OCI-LY7 (cell line): ENCODE measurements at regions not wholly inside any gene's neighbourhood (a gene's known extent, or its start where the extent isn't known, plus 50 kb on each side); places are given as distances from the start of the nearest gene placed in this dataset.

ENCODE experiments used
- BruUV-seq: library from RNA; stranded (reverse); fragments of 400-500 nt; replicated peaks from 2 replicates; lab custom pipeline; 2021; lab: Mats Ljungman, UMichigan
- CTCF ChIA-PET: fragments of 300-600 bp; sonication (Branson Sonifier 250); formaldehyde crosslinking; loops from one replicate; lab custom pipeline; 2022; ENCODE audit warnings: antibody characterized with exemption; ENCODE audit not compliant: unreplicated experiment; lab: Charles Lee
- POLR2A ChIA-PET: fragments of 300-600 bp; sonication (Branson Sonifier 250); formaldehyde crosslinking; loops from one replicate; lab custom pipeline; 2022; ENCODE audit warnings: antibody characterized with exemption; lab: Charles Lee
- DNase-seq: peaks from one replicate; pipeline ENCODE4 v3.0.0-alpha.2; 2015; ENCODE audit warnings: low spot score
- H2AFZ ChIP-seq: fragments of 200-600 bp; sonication (generic), shearing (Covaris generic); 2 replicates; pipeline ENCODE4 v1.6.1; 2014; ENCODE audit warnings: mild to moderate bottlenecking, antibody characterized with exemption, low read length, moderate library complexity
- H3K27ac ChIP-seq: fragments of 200-600 bp; sonication (generic); 2 replicates; pipeline ENCODE4 v1.5.1; 2014; ENCODE audit warnings: mixed run types, low read depth, mild to moderate bottlenecking, moderate library complexity, low read length, inconsistent platforms; ENCODE audit not compliant: poor library complexity, severe bottlenecking
- H3K36me3 ChIP-seq: fragments of 200-600 bp; sonication (generic); 2 replicates; pipeline ENCODE4 v1.6.1; 2014; ENCODE audit warnings: mild to moderate bottlenecking, antibody characterized with exemption, low read length, moderate library complexity, mixed read lengths; ENCODE audit not compliant: insufficient read depth
- H3K4me1 ChIP-seq: fragments of 200-600 bp; sonication (generic); 2 replicates; pipeline ENCODE4 v1.5.1; 2014; ENCODE audit warnings: mild to moderate bottlenecking, low read length; ENCODE audit not compliant: insufficient read depth, poor library complexity, severe bottlenecking
- H3K4me2 ChIP-seq: fragments of 200-600 bp; sonication (generic); 2 replicates; pipeline ENCODE4 v1.6.1; 2014; ENCODE audit warnings: mild to moderate bottlenecking, low read length
- H3K4me3 ChIP-seq: fragments of 200-600 bp; sonication (generic); 2 replicates; pipeline ENCODE4 v1.5.1; 2014; ENCODE audit warnings: mild to moderate bottlenecking, low read depth, low read length; ENCODE audit not compliant: poor library complexity, severe bottlenecking
- H3K79me2 ChIP-seq: fragments of 200-600 bp; sonication (generic); 2 replicates; pipeline ENCODE4 v1.6.1; 2016; ENCODE audit warnings: low read depth, mild to moderate bottlenecking, low read length, moderate library complexity, mixed read lengths; ENCODE audit not compliant: insufficient read depth
- H3K9me2 ChIP-seq: fragments of 200-600 bp; sonication (generic); 2 replicates; pipeline ENCODE4 v1.6.1; 2016; ENCODE audit warnings: mild to moderate bottlenecking, low read length, mixed read lengths; ENCODE audit not compliant: insufficient read depth
- H3K9me3 ChIP-seq: fragments of 200-600 bp; sonication (generic); 2 replicates; pipeline ENCODE4 v1.6.1; 2014; ENCODE audit warnings: mild to moderate bottlenecking, mixed run types, low read length, mixed read lengths
- H4K20me1 ChIP-seq: fragments of 200-600 bp; sonication (generic); 2 replicates; pipeline ENCODE4 v1.6.1; 2014; ENCODE audit warnings: mild to moderate bottlenecking, antibody characterized with exemption, low read length, moderate library complexity, mixed read lengths; ENCODE audit not compliant: insufficient read depth
- EZH2phosphoT487 ChIP-seq: fragments of 200-600 bp; sonication (generic); IDR thresholded peaks from 2 replicates; pipeline ENCODE4 v1.6.1; 2018; ENCODE audit warnings: low read depth, borderline replicate concordance, mild to moderate bottlenecking, mixed run types, antibody characterized with exemption, low read length, moderate library complexity, mixed read lengths
- intact Hi-C: fragments of 100-400 bp; cut with micrococcal nuclease; formaldehyde crosslinking; loops from one replicate; pipeline ENCODE4 v1.10.0; 2022; ENCODE audit not compliant: unreplicated experiment
- TF ChIP-seq, protein P1 (sequence below): fragments of 200-600 bp; sonication (generic); conservative IDR thresholded peaks from 2 replicates; pipeline ENCODE4 v1.5.1; 2014; ENCODE audit warnings: mild to moderate bottlenecking, antibody characterized with exemption, low read length, moderate library complexity, mixed read lengths

DNA sequence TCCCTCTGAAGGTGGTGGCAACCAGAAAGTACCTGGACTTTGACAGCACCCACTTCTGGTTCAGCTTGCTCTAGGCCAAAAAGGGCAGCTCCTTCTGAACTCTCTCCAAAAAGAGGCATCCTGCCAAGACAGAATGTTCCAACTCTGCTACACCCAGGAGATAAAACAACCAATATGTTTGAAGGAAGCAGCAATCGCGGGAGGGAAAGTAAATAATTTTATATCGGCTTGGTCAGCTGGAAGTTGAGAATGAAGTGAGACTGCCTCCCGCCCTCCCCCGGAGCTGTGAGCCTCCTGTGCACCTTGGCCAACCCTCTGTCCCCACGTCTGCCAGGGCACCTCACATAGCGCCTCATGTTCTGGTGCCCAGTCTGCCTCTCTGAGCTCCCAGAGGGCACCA lies 130.3 kb upstream of the ATP1A1 start:
- H3K79me2 ChIP-seq = no peaks in the 10 kb centered on the region
- POLR2A ChIA-PET = interaction anchor here (0.7 to 0.9 kb wide), 3 partner anchors 8 to 12 kb away, joined by 3 to 4 read pairs (median 3); no protein-coding TSS in a partner anchor

DNA sequence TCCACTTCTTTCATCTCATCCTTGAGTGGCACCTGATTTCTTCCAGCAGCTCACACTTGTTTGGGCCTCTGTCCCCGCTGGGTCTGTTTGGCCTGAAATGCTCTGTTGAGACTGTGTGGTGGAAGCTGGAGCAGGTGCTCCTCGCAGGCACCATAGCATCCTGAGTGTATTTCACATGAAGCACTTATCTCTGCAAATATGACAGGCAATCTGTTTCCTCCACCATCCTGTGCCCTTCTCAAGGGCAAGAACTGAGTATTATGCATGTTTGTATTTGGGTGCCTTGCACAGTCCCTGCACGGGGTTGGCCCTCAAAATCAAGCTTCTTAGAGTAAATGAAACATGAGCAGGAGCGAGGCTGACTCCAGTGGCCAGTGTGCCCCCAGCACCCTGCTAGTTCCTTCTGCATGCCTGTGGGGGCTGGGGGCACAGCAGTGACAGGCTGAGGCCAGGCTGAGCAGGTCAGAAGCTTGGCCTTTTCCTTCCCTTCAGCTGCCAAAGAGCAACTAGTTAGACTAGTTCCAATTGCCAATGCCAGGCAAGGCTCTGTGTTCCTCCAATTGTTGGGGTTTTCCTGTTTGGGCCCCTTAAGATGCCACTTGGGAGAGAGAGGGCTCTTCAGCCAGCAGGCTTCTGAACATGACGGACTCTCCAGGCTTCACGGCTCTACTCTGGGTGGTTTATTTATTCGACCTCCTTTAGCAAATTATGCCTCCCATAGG lies 129.6 kb upstream of the ATP1A1 start:
- TF ChIP-seq, protein P1, sequence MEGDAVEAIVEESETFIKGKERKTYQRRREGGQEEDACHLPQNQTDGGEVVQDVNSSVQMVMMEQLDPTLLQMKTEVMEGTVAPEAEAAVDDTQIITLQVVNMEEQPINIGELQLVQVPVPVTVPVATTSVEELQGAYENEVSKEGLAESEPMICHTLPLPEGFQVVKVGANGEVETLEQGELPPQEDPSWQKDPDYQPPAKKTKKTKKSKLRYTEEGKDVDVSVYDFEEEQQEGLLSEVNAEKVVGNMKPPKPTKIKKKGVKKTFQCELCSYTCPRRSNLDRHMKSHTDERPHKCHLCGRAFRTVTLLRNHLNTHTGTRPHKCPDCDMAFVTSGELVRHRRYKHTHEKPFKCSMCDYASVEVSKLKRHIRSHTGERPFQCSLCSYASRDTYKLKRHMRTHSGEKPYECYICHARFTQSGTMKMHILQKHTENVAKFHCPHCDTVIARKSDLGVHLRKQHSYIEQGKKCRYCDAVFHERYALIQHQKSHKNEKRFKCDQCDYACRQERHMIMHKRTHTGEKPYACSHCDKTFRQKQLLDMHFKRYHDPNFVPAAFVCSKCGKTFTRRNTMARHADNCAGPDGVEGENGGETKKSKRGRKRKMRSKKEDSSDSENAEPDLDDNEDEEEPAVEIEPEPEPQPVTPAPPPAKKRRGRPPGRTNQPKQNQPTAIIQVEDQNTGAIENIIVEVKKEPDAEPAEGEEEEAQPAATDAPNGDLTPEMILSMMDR = no peak
- no peak for TF ChIP-seq EZH2phosphoT487
- Histone ChIP-seq H2AFZ (peak overlapping the region; percentile 24), H3K27ac (no peak overlapping the region), H3K9me2 (no peaks in the 10 kb centered on the region), H3K9me3 (peaks cover 5% of the 10 kb centered on the region; the same call in 1 of the 2 replicates), H3K4me3 (no peak overlapping the region), H3K79me2 (no peaks in the 10 kb centered on the region), H3K4me2 (no peak overlapping the region), H3K36me3 (no peaks in the 10 kb centered on the region), H4K20me1 (no peaks in the 10 kb centered on the region), H3K4me1 (peaks cover 22% of the 10 kb centered on the region)
- POLR2A ChIA-PET = interaction anchor here (0.6 to 1.6 kb wide), 3 partner anchors 9 to 139 kb away, joined by 3 to 8 read pairs (median 3); no protein-coding TSS in a partner anchor
- intact Hi-C loops = no loop called here
- DNase-seq = peak; percentile 28
- CTCF ChIA-PET = no interaction called here
- no TSS peak for BruUV-seq

More for the DNA sequence above, 130.3 kb upstream of the ATP1A1 start:
- no peak overlapping the region for H3K27ac ChIP-seq
- H4K20me1 ChIP-seq = no peaks in the 10 kb centered on the region
- H2AFZ ChIP-seq = peak overlapping the region; percentile 34; the same call in 1 of the 2 replicates
- CTCF ChIA-PET = interaction anchor here (0.5 kb wide), 1 partner anchor 131 kb away, joined by 4 read pairs; no protein-coding TSS in a partner anchor
- no TSS peak for BruUV-seq
- intact Hi-C loops = no loop called here
- no peaks in the 10 kb centered on the region for H3K36me3 ChIP-seq
- H3K9me3 ChIP-seq = peaks cover 5% of the 10 kb centered on the region; the same call in 1 of the 2 replicates
- TF ChIP-seq, protein P1 = no peak
- TF ChIP-seq EZH2phosphoT487 = no peak
- DNase-seq = no peak
- H3K4me1 ChIP-seq = peaks cover 22% of the 10 kb centered on the region
- no peak overlapping the region for H3K4me3 ChIP-seq
- no peak overlapping the region for H3K4me2 ChIP-seq
- no peaks in the 10 kb centered on the region for H3K9me2 ChIP-seq

DNA sequence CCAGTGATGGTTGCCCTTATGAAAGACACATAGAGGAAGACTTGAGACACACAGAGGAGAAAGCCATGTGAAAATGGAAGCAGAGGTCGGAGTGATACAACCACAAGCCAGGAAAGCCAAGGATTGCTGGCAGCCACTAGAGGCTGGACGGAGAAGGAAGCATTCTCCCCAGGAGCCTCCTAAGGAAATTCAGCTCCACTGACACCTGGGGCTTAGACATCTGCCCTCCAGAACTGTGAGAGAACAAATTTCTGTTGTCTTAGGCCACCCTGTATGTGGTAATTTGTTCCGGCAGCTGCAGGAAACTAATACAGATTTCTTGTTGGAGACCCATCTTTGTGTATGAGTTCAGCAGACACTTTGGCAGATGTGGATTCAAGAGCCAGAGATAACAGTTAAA lies 126.9 kb upstream of the ATP1A1 start:
- Histone ChIP-seq H3K4me1 (peaks cover 22% of the 10 kb centered on the region), H3K4me2 (no peak overlapping the region), H3K9me3 (no peaks in the 10 kb centered on the region), H3K9me2 (no peaks in the 10 kb centered on the region), H3K36me3 (no peaks in the 10 kb centered on the region), H2AFZ (no peak overlapping the region), H4K20me1 (no peaks in the 10 kb centered on the region), H3K4me3 (no peak overlapping the region), H3K79me2 (no peaks in the 10 kb centered on the region), H3K27ac (no peak overlapping the region)
- TF ChIP-seq EZH2phosphoT487 = no peak
- TF ChIP-seq, protein P1 = no peak
- no peak for DNase-seq
- CTCF ChIA-PET = no interaction called here
- no TSS peak for BruUV-seq
- POLR2A ChIA-PET = no interaction called here
- intact Hi-C loops = no loop called here
